A549 (cell line): ENCODE measurements at regions not wholly inside any gene's neighbourhood (a gene's known extent, or its start where the extent isn't known, plus 50 kb on each side); places are given as distances from the start of the nearest gene placed in this dataset.

Experiments used
- ATAC-seq, 2 experiments: fragments of 200-7000 bp in 1 of 2; fragments of >200 bp in 1 of 2; cut with Nextera tagmentation in 1 of 2; cut with Tn5 transposase in 1 of 2; 3 replicates each; pipeline versions ENCODE4 v1.8.0 to v1.9.1; 2018 to 2020; ENCODE audit warnings: mild to moderate bottlenecking in 1 of 2, moderate library complexity in 1 of 2
- CTCF ChIA-PET: fragments of 300-600 bp; sonication (Branson Sonifier 250); formaldehyde crosslinking; extraction: SDS; loops from one replicate; lab custom pipeline; 2021; ENCODE audit warnings: antibody characterized with exemption, inconsistent platforms; lab: Yijun Ruan, JAX
- POLR2A ChIA-PET: fragments of 350-600 bp; formaldehyde crosslinking; extraction: SDS; loops from one replicate; lab custom pipeline; 2021; ENCODE audit warnings: antibody characterized with exemption, inconsistent platforms; lab: Yijun Ruan, JAX
- DNase-seq, 2 experiments: peaks; one replicate each; pipeline versions ENCODE4 v3.0.0 to v3.0.0-alpha.2; 2011 to 2016; ENCODE audit warnings: low read depth in 1 of 2, low spot score in 1 of 2
- FAIRE-seq: peaks from 2 replicates; lab custom pipeline; 2011; peaks lifted over from hg19 to GRCh38; lab: Jason Lieb, UNC
- H3K27ac ChIP-seq, 2 experiments: fragments of >200 bp; sonication (Bioruptor Twin); formaldehyde crosslinking; 3 replicates each; pipeline ENCODE4 v1.5.1; 2016 to 2017
- H3K4me1 ChIP-seq: fragments of >200 bp; sonication (Bioruptor Twin); formaldehyde crosslinking; 3 replicates; pipeline ENCODE4 v1.6.1; 2016
- H3K4me2 ChIP-seq: fragments of >200 bp; sonication (Bioruptor Twin); formaldehyde crosslinking; 3 replicates; pipeline ENCODE4 v1.6.1; 2016
- H3K4me3 ChIP-seq: fragments of >200 bp; sonication (Bioruptor Twin); formaldehyde crosslinking; 3 replicates; pipeline ENCODE4 v1.5.1; 2016
- H3K9me3 ChIP-seq: fragments of >200 bp; sonication (Bioruptor Twin); formaldehyde crosslinking; 3 replicates; pipeline ENCODE4 v1.6.1; 2016
- BHLHE40 ChIP-seq: IDR thresholded peaks from 2 replicates; pipeline ENCODE4 v1.6.1; 2012; ENCODE audit warnings: low read depth, low read length, inconsistent platforms
- CHD4 ChIP-seq: fragments of 200-600 bp; sonication (generic); IDR thresholded peaks from 2 replicates; pipeline ENCODE4 v1.6.1; 2016; ENCODE audit warnings: antibody characterized with exemption, mild to moderate bottlenecking, borderline replicate concordance
- EHF ChIP-seq: fragments of 250-450 bp; sonication (Bioruptor Pico); IDR thresholded peaks from 2 replicates; pipeline ENCODE4 v1.5.0; 2020; ENCODE audit warnings: mild to moderate bottlenecking
- EHMT2 ChIP-seq: fragments of 200-600 bp; sonication (generic); IDR thresholded peaks from 2 replicates; pipeline ENCODE4 v1.6.1; 2016; ENCODE audit warnings: antibody characterized with exemption, low read depth, mild to moderate bottlenecking, moderate library complexity
- FOSB ChIP-seq: fragments of 250-450 bp; sonication (Bioruptor Pico); IDR thresholded peaks from 2 replicates; pipeline ENCODE4 v1.5.0; 2020; ENCODE audit warnings: mild to moderate bottlenecking, moderate library complexity
- HDAC2 ChIP-seq: fragments of 200-600 bp; sonication (generic); IDR thresholded peaks from 2 replicates; pipeline ENCODE4 v1.6.1; 2016
- HOXB5 ChIP-seq: fragments of 250-450 bp; sonication (Bioruptor Pico); IDR thresholded peaks from 2 replicates; pipeline ENCODE4 v1.5.0; 2020; ENCODE audit warnings: mild to moderate bottlenecking, moderate library complexity
- MAFK ChIP-seq: fragments of 450-650 bp; IDR thresholded peaks from 2 replicates; pipeline ENCODE4 v1.6.1; 2014; ENCODE audit not compliant: partially characterized antibody
- MYC ChIP-seq: IDR thresholded peaks from 2 replicates; pipeline ENCODE4 v1.6.1; 2012; ENCODE audit warnings: mild to moderate bottlenecking, inconsistent platforms, low read length, improper control_type of control experiment, borderline replicate concordance
- NPAS2 ChIP-seq: fragments of 250-450 bp; sonication (Bioruptor Pico); IDR thresholded peaks from 2 replicates; pipeline ENCODE4 v1.8.0; 2022; ENCODE audit warnings: mild to moderate bottlenecking, moderate library complexity, borderline replicate concordance
- PBX3 ChIP-seq: IDR thresholded peaks from 2 replicates; pipeline ENCODE4 v1.6.1; 2012
- RARB ChIP-seq: fragments of 250-450 bp; sonication (Bioruptor Pico); IDR thresholded peaks from 2 replicates; pipeline ENCODE4 v1.8.0; 2021; ENCODE audit warnings: mild to moderate bottlenecking, moderate library complexity
- RCOR1 ChIP-seq: fragments of 150-350 bp; IDR thresholded peaks from 2 replicates; pipeline ENCODE4 v1.6.1; 2014; ENCODE audit warnings: antibody characterized with exemption, low read length, low read depth
- SMC3 ChIP-seq: fragments of >200 bp; sonication (Bioruptor Twin); formaldehyde crosslinking; IDR thresholded peaks from 3 replicates; pipeline ENCODE4 v1.6.1; 2018; ENCODE audit warnings: inconsistent platforms
- ZC3H11A ChIP-seq: fragments of 450-650 bp; IDR thresholded peaks from 2 replicates; pipeline ENCODE4 v1.6.1; 2014; ENCODE audit warnings: antibody characterized with exemption, mild to moderate bottlenecking
- ZFP36 ChIP-seq: fragments of 450-650 bp; IDR thresholded peaks from 2 replicates; pipeline ENCODE4 v1.6.1; 2014; ENCODE audit warnings: borderline replicate concordance; ENCODE audit not compliant: partially characterized antibody
- ZSCAN20 ChIP-seq: fragments of 250-450 bp; sonication (Bioruptor Pico); IDR thresholded peaks from 2 replicates; pipeline ENCODE4 v1.8.0; 2022; ENCODE audit warnings: mild to moderate bottlenecking, moderate library complexity
- TF ChIP-seq, protein P1 (sequence below): IDR thresholded peaks from 2 replicates; pipeline ENCODE4 v1.6.1; 2012; ENCODE audit warnings: low read depth, borderline replicate concordance
- TF ChIP-seq, protein P2 (sequence below): fragments of >200 bp; sonication (Bioruptor Twin); formaldehyde crosslinking; IDR thresholded peaks from 2 replicates; pipeline ENCODE4 v1.6.1; 2016
- TF ChIP-seq, protein P3 (sequence below): fragments of 250-450 bp; sonication (Bioruptor Pico); IDR thresholded peaks from 2 replicates; pipeline ENCODE4 v1.5.0; 2021; ENCODE audit warnings: mild to moderate bottlenecking, moderate library complexity, borderline replicate concordance

GRCh38 chr12:47297993-47298392 is 218.2 kb upstream of the AMIGO2 start:
- H3K4me2 ChIP-seq, result no peak overlapping the region
- POLR2A ChIA-PET, result no interaction called here
- CTCF ChIA-PET, result no interaction called here
- DNase-seq (no peak), FAIRE-seq (no peak), ATAC-seq (no peak)
- H3K9me3 ChIP-seq, result peaks cover 23% of the 10 kb centered on the region; the same call in 2 of the 3 replicates
- H3K4me3 ChIP-seq, result no peak overlapping the region
- peaks cover 24% of the 10 kb centered on the region for H3K4me1 ChIP-seq
- TF ChIP-seq PBX3 (no peak), EHMT2 (no peak), SMC3 (no peak), FOSB (no peak), NPAS2 (CRISPR knock-in tag) (no peak), RCOR1 (no peak), ZFP36 (no peak), HDAC2 (no peak), EHF (CRISPR knock-in tag) (no peak), CHD4 (no peak), RARB (CRISPR knock-in tag) (no peak), HOXB5 (CRISPR knock-in tag) (no peak), ZSCAN20 (no peak), MYC (no peak), BHLHE40 (no peak), MAFK (no peak)
- TF ChIP-seq, protein P1, sequence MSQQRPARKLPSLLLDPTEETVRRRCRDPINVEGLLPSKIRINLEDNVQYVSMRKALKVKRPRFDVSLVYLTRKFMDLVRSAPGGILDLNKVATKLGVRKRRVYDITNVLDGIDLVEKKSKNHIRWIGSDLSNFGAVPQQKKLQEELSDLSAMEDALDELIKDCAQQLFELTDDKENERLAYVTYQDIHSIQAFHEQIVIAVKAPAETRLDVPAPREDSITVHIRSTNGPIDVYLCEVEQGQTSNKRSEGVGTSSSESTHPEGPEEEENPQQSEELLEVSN, result no peak
- TF ChIP-seq, protein P2, sequence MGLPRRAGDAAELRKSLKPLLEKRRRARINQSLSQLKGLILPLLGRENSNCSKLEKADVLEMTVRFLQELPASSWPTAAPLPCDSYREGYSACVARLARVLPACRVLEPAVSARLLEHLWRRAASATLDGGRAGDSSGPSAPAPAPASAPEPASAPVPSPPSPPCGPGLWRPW, result no peak
- TF ChIP-seq, protein P3, sequence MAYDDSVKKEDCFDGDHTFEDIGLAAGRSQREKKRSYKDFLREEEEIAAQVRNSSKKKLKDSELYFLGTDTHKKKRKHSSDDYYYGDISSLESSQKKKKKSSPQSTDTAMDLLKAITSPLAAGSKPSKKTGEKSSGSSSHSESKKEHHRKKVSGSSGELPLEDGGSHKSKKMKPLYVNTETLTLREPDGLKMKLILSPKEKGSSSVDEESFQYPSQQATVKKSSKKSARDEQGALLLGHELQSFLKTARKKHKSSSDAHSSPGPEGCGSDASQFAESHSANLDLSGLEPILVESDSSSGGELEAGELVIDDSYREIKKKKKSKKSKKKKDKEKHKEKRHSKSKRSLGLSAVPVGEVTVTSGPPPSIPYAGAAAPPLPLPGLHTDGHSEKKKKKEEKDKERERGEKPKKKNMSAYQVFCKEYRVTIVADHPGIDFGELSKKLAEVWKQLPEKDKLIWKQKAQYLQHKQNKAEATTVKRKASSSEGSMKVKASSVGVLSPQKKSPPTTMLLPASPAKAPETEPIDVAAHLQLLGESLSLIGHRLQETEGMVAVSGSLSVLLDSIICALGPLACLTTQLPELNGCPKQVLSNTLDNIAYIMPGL, result no peak
- TF ChIP-seq, all 56 proteins: peak for 0
- H3K27ac ChIP-seq, result no peak overlapping the region

DNA sequence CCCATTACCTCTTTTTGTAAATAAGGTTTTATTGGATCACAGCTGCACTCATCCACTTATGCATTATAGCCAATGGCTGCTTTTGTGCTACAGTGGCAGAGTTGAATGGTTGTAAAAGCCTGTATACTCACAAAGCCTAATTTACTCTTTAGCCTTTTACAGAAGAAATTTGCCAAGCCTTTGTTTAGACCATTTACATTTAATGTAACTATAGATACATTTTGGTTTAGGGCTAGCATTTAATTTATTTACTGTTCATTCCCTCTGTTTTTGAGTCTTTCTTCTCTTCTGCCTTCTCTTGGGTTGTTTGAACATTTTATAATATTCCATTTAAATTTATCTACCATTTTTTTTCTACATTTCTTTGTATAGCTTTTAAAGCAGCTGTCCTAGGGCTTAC is 217.1 kb upstream of the AMIGO2 start:
- Histone ChIP-seq H3K4me1 (peaks cover 12% of the 10 kb centered on the region), H3K4me2 (no peak overlapping the region), H3K4me3 (no peak overlapping the region), H3K9me3 (peaks cover 23% of the 10 kb centered on the region; the same call in 2 of the 3 replicates), H3K27ac (no peak overlapping the region)
- TF ChIP-seq ZC3H11A (no peak), FOSB (no peak), BHLHE40 (no peak)
- TF ChIP-seq, protein P3, result no peak
- ATAC-seq (no peak), FAIRE-seq (no peak), DNase-seq (no peak)
- POLR2A ChIA-PET, result no interaction called here
- CTCF ChIA-PET, result interaction anchor here (0.6 to 1.0 kb wide), 4 partner anchors 10 to 196 kb away, joined by 3 read pairs; no protein-coding TSS in a partner anchor
